Mesendoderm (in vitro differentiated cells): ENCODE measurements at regions not wholly inside any gene's neighbourhood (a gene's known extent, or its start where the extent isn't known, plus 50 kb on each side); places are given as distances from the start of the nearest gene placed in this dataset.
A peak's percentile ranks its signal among the peaks of the same experiment; 100 is the strongest.

Experiments used
- DNase-seq: peaks from one replicate; pipeline ENCODE4 v3.0.0; 2013
- H2AK5ac ChIP-seq: 2 replicates; pipeline ENCODE4 v1.6.1; 2013; ENCODE audit warnings: low read length, inconsistent platforms
- H2BK120ac ChIP-seq: 2 replicates; pipeline ENCODE4 v1.6.1; 2013; ENCODE audit warnings: low read depth, mild to moderate bottlenecking, low read length, moderate library complexity, mixed read lengths
- H2BK15ac ChIP-seq: replicated peaks from 2 replicates; pipeline ENCODE4 v1.6.1; 2013; ENCODE audit warnings: low read depth, mild to moderate bottlenecking, moderate library complexity
- H2BK5ac ChIP-seq: 2 replicates; pipeline ENCODE4 v1.6.1; 2013; ENCODE audit warnings: low read length, inconsistent platforms
- H3K18ac ChIP-seq: 2 replicates; pipeline ENCODE4 v1.6.1; 2013; ENCODE audit warnings: mild to moderate bottlenecking, low read length, mixed read lengths
- H3K23ac ChIP-seq: one replicate; pipeline ENCODE4 v1.6.1; 2013; ENCODE audit warnings: low read length
- H3K27ac ChIP-seq: 2 replicates; pipeline ENCODE4 v1.5.1; 2013; ENCODE audit warnings: low read depth, mild to moderate bottlenecking, inconsistent platforms, low read length, moderate library complexity
- H3K27me3 ChIP-seq: 2 replicates; pipeline ENCODE4 v1.6.1; 2013; ENCODE audit warnings: low read length, control low read depth, mild to moderate bottlenecking, inconsistent platforms; ENCODE audit not compliant: insufficient read depth, poor library complexity
- H3K36me3 ChIP-seq: 2 replicates; pipeline ENCODE4 v1.6.1; 2013; ENCODE audit warnings: low read length, inconsistent platforms; ENCODE audit not compliant: control insufficient read depth, insufficient read depth
- H3K4ac ChIP-seq: one replicate; pipeline ENCODE4 v1.6.1; 2013; ENCODE audit warnings: low read depth, mild to moderate bottlenecking, low read length, moderate library complexity
- H3K4me1 ChIP-seq: 2 replicates; pipeline ENCODE4 v1.6.1; 2013; ENCODE audit warnings: low read depth, low read length, inconsistent platforms; ENCODE audit not compliant: control insufficient read depth
- H3K4me2 ChIP-seq: 2 replicates; pipeline ENCODE4 v1.6.1; 2013; ENCODE audit warnings: low read length
- H3K4me3 ChIP-seq: 2 replicates; pipeline ENCODE4 v1.5.1; 2013; ENCODE audit warnings: mild to moderate bottlenecking, low read length
- H3K56ac ChIP-seq: one replicate; pipeline ENCODE4 v1.6.1; 2013; ENCODE audit warnings: low read length
- H3K79me1 ChIP-seq: 2 replicates; pipeline ENCODE4 v1.6.1; 2013; ENCODE audit warnings: low read length, inconsistent platforms
- H3K79me2 ChIP-seq: 2 replicates; pipeline ENCODE4 v1.6.1; 2013; ENCODE audit warnings: mild to moderate bottlenecking, low read length; ENCODE audit not compliant: control insufficient read depth, insufficient read depth
- H3K9ac ChIP-seq: 2 replicates; pipeline ENCODE4 v1.6.1; 2013; ENCODE audit warnings: low read length, inconsistent platforms
- H4K5ac ChIP-seq: one replicate; pipeline ENCODE4 v1.6.1; 2013; ENCODE audit warnings: low read length
- H4K8ac ChIP-seq: one replicate; pipeline ENCODE4 v1.6.1; 2013; ENCODE audit warnings: low read depth, mild to moderate bottlenecking, control low read depth, low read length, moderate library complexity
- WGBS: extraction: QIAGEN DNeasy Blood & Tissue Kit; methylation state at CpG from one replicate; pipeline ENCODE4 v1.1.7; 2013; ENCODE audit warnings: low lambda C conversion rate, missing lambda C conversion rate; ENCODE audit not compliant: insufficient coverage; ENCODE audit errors: extremely low coverage; 5-methylcytosine and 5-hydroxymethylcytosine counted together

- H3K4me2 ChIP-seq = no peak overlapping the region
Observed at GRCh38 chr15:58247855-58248842, 110.0 kb downstream of the AQP9 start.

GRCh38 chr15:58249646-58250312 is 111.6 kb downstream of the AQP9 start:
- Histone ChIP-seq H3K27ac (no peak overlapping the region), H2AK5ac (no peak overlapping the region), H3K4ac (no peak overlapping the region), H3K23ac (no peak overlapping the region), H4K5ac (no peak overlapping the region), H3K79me2 (no peaks in the 10 kb centered on the region), H4K8ac (no peak overlapping the region), H2BK120ac (no peak overlapping the region), H3K56ac (no peak overlapping the region), H3K36me3 (no peaks in the 10 kb centered on the region), H3K4me2 (no peak overlapping the region), H3K4me3 (no peak overlapping the region), H3K4me1 (peaks cover 2% of the 10 kb centered on the region), H3K18ac (no peak overlapping the region), H2BK15ac (no peak overlapping the region), H3K9ac (no peak overlapping the region), H2BK5ac (peak overlapping the region; percentile 37), H3K27me3 (no peaks in the 10 kb centered on the region), H3K79me1 (no peaks in the 10 kb centered on the region)
- DNase-seq = no peak
- no CpG with 5 or more reads among the region's 8 CpGs for WGBS

More at GRCh38 chr15:58247855-58248842, 110.0 kb downstream of the AQP9 start:
- Histone ChIP-seq H3K9ac (no peak overlapping the region), H4K5ac (no peak overlapping the region), H3K18ac (no peak overlapping the region), H3K27me3 (no peaks in the 10 kb centered on the region), H3K4ac (no peak overlapping the region), H3K4me3 (no peak overlapping the region), H3K79me1 (no peaks in the 10 kb centered on the region), H3K56ac (no peak overlapping the region), H3K79me2 (no peaks in the 10 kb centered on the region), H3K4me1 (peaks cover 2% of the 10 kb centered on the region), H3K36me3 (no peaks in the 10 kb centered on the region), H4K8ac (no peak overlapping the region), H2AK5ac (no peak overlapping the region), H3K27ac (no peak overlapping the region), H2BK120ac (no peak overlapping the region), H3K23ac (no peak overlapping the region), H2BK15ac (no peak overlapping the region), H2BK5ac (no peak overlapping the region)
- DNase-seq = no peak
- no CpG with 5 or more reads among the region's 20 CpGs for WGBS

GRCh38 chr15:58252586-58253323 is 114.6 kb downstream of the AQP9 start:
- Histone ChIP-seq H3K4me2 (no peak overlapping the region), H3K79me1 (no peaks in the 10 kb centered on the region), H3K36me3 (no peaks in the 10 kb centered on the region), H3K4me1 (peaks cover 2% of the 10 kb centered on the region), H2BK120ac (no peak overlapping the region), H4K5ac (no peak overlapping the region), H3K4ac (no peak overlapping the region), H4K8ac (no peak overlapping the region), H3K79me2 (no peaks in the 10 kb centered on the region), H3K56ac (no peak overlapping the region), H3K27me3 (no peaks in the 10 kb centered on the region), H2BK15ac (no peak overlapping the region), H2AK5ac (no peak overlapping the region), H3K18ac (no peak overlapping the region), H3K4me3 (no peak overlapping the region), H3K9ac (no peak overlapping the region), H3K27ac (peak overlapping the region; percentile 63), H3K23ac (no peak overlapping the region), H2BK5ac (no peak overlapping the region)
- peak; percentile 81 for DNase-seq
- WGBS = no CpG with 5 or more reads among the region's 7 CpGs

- peaks cover 7% of the 10 kb centered on the region for H3K4me1 ChIP-seq
- H3K27ac ChIP-seq = no peak overlapping the region
- DNase-seq = no peak
- H3K36me3 ChIP-seq = no peaks in the 10 kb centered on the region
- H3K56ac ChIP-seq = no peak overlapping the region
- H2BK5ac ChIP-seq = no peak overlapping the region
- H3K18ac ChIP-seq = no peak overlapping the region
- no peaks in the 10 kb centered on the region for H3K79me1 ChIP-seq
- no peak overlapping the region for H4K8ac ChIP-seq
- no peak overlapping the region for H4K5ac ChIP-seq
- H3K27me3 ChIP-seq = no peaks in the 10 kb centered on the region
- H2BK120ac ChIP-seq = no peak overlapping the region
- H3K4me3 ChIP-seq = no peak overlapping the region
- H2BK15ac ChIP-seq = no peak overlapping the region
- WGBS = no CpG with 5 or more reads among the region's 7 CpGs
- H3K4me2 ChIP-seq = no peak overlapping the region
- no peak overlapping the region for H3K4ac ChIP-seq
- H3K23ac ChIP-seq = no peak overlapping the region
- H2AK5ac ChIP-seq = no peak overlapping the region
- no peaks in the 10 kb centered on the region for H3K79me2 ChIP-seq
- H3K9ac ChIP-seq = no peak overlapping the region
Observed at GRCh38 chr15:58257776-58258325, 119.7 kb downstream of the AQP9 start.

- no peak overlapping the region for H3K27ac ChIP-seq
- no peak overlapping the region for H4K5ac ChIP-seq
- H3K36me3 ChIP-seq = no peaks in the 10 kb centered on the region
- H2BK15ac ChIP-seq = no peak overlapping the region
- H3K18ac ChIP-seq = no peak overlapping the region
- WGBS = no CpG with 5 or more reads among the region's 7 CpGs
- no peak overlapping the region for H2BK5ac ChIP-seq
- no peak overlapping the region for H2BK120ac ChIP-seq
- no peak overlapping the region for H3K9ac ChIP-seq
- H3K56ac ChIP-seq = no peak overlapping the region
- H3K4me2 ChIP-seq = no peak overlapping the region
- H2AK5ac ChIP-seq = no peak overlapping the region
- no peaks in the 10 kb centered on the region for H3K79me1 ChIP-seq
- H3K79me2 ChIP-seq = no peaks in the 10 kb centered on the region
- no peak for DNase-seq
- peaks cover 7% of the 10 kb centered on the region for H3K4me1 ChIP-seq
- H4K8ac ChIP-seq = no peak overlapping the region
- H3K27me3 ChIP-seq = no peaks in the 10 kb centered on the region
- H3K23ac ChIP-seq = no peak overlapping the region
- H3K4me3 ChIP-seq = no peak overlapping the region
- H3K4ac ChIP-seq = no peak overlapping the region
Observed at GRCh38 chr15:58258501-58259292, 120.5 kb downstream of the AQP9 start.
